22Rv1 (cell line): ENCODE measurements at regions not wholly inside any gene's neighbourhood (a gene's known extent, or its start where the extent isn't known, plus 50 kb on each side); places are given as distances from the start of the nearest gene placed in this dataset.
"Not testable (repeated sequence)": the region's sequence is repeated elsewhere in the genome, so short reads cannot be mapped to it uniquely, and the experiment has no call there.

Experiments
- CTCF ChIP-seq: fragments of 450-650 bp; IDR thresholded peaks from 2 replicates; pipeline ENCODE4 v1.5.1; 2017; ENCODE audit warnings: mild to moderate bottlenecking
- ZFX ChIP-seq: fragments of 450-650 bp; IDR thresholded peaks from 2 replicates; pipeline ENCODE4 v1.6.1; 2017; ENCODE audit warnings: antibody characterized with exemption, borderline replicate concordance

DNA sequence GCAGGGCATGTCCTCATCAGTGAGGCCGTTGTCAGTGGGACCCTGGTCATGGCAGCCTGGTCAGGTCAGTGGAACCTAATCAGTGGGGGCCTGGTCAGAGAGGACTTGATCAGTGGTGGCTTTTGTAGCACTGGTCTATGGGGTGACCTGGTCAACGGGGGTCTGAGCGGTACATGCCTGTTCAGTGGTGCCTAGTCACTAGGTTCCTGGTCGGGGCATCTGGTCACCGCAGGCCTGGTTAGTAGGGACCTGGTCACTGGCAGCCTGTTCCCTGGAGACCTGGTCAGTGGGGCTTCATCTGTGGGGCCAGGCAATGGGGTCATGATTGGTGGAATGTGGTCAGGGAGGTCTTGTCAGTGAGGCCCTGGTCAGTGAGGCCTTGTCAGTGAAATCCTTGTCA is 823.1 kb downstream of the FOXD4L5 start:
- not testable (repeated sequence) for TF ChIP-seq CTCF, ZFX
